ENCODE measurements at regions not wholly inside any gene's neighbourhood (a gene's known extent, or its start where the extent isn't known, plus 50 kb on each side); places are given as distances from the start of the nearest gene placed in this dataset.
"Not testable (repeated sequence)": the region's sequence is repeated elsewhere in the genome, so short reads cannot be mapped to it uniquely, and the experiment has no call there.

DNA sequence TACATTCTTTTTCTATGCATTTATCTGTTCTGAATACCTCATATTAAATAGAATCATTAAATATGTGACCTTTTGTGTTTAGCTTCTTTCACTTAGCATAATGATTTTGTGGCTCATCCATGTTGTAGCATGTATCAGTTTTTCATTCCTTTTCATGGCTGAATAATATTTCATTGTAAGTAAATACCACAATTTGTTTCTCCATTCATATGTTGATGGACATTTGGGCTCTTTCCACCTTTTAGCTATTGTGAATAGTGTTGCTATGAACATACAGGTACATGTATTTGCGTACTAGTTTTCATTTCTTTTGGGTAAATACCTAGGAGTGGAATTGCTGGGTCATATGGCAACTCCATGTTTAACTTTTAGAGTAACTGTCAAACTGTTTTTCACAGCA lies 85.1 kb downstream of the GNL3L start:
- FAIRE-seq: no peak

DNA sequence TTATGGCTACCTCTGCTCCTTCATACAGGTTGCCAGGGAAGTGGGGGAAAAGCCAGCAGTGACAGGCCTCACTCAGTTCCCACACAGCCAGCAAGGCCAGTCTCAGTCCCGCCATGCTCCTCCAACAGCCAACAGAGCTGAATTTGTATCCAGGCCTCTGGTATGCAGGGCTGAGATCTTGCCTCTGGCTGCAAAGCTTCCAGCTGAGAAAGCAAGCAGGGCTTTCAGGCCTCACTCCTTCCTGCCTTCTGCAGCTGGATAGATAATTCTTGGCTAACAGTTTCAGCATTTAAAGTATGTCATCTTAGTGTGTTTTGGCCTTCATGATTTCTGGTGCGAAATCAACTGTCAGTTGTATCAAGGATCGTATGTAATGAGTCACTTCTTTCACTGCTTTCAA lies 103.6 kb downstream of the GNL3L start:
- no peak for FAIRE-seq

DNA sequence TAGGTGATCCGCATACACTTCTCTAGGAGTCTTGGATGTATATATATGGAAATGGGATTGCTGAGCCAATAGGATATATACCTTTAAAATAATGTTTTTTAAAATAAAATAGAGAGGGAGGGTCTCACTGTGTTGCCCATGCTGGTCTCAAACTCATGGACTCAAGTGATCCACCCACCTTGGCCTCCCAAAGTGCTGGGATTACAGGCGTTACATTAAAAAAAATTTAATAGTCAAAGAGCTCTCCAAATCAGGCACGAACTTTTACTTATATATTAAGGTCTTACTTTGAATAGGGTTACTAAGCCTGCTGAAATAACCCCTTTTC lies 109.0 kb downstream of the GNL3L start:
- FAIRE-seq: no peak

DNA sequence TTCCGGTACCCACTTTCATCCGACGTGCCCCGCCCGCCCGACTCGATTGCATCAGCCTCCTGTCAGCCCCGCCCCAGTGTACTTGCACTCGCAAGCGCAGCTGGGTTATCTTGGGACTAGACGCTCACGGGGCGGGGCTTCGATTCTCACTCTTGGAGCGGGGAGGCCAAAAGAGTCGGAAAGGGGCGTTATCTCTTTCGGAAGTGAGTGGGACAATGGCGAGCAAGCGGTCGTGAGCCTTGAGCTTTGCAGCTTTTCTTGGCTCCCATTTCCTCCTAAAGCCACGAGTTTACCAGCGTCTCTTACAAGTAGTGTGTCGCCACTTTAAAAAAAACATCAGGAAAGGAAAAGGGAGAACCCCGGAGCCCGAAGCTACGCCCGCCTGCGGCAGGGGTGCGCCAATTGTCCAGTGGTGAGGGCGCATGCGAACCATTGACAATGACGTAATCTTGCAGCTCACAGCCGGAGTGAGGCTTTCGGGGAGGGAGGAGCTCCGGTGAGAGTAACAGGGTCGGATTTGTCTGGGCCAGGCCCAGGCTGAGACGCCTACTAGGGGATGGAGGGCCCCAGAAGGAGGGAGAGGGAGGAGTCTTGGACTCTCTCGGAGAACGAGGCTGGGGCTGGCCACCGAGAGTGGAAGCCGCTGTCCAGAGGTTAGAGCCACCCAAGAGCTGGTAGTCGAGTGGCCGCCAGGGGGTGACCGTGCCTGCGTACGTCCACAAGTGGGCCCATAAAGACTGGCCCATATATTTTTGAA lies 109.5 kb downstream of the GNL3L start:
- peak; percentile 99 for FAIRE-seq

DNA sequence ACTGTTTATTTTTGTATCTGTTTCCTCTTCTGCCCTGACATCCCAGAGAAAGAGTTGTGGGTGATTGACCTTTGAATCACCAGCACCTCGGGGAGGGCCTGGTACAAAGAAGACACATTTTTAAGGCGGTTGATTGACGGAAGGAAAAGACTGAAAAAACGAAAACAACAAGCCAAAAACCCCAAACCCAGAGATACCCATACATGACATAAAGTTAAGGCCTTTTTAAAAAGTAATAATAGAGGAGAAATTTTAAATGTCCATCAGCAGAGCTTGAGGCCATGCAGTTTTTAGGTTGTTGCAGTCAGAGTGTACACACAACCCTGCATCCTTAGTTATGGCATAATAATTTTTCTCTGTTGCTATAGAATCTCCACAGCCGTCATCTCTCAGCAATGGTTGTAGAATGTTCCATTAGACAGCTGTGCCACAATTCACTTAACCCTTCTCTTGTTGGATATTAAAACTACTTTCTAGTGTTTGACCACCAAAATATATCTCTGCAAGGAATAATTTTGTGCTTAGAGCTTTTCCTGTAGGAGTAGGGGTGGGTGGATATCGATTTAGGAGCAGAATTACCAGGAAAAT lies 110.2 kb downstream of the GNL3L start:
- FAIRE-seq: no peak

DNA sequence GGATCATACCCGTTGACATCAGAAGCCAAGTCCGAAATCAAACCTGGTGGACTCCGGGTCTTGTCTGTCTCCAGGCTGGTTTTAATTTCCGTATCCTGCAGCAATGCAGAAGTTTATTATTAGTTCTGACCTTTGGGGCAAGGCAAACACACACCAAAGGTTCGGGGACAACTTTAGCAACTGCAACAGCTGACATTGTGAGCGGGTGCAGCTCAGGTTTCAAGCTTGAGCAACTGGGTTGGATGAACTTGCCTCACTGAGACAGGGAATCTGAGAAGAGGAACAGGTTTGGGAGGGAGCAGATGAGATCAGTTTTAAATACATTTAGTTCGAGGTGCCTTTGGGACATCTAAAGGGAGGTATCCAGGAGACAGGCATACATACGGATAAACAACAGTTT lies 110.7 kb downstream of the GNL3L start:
- FAIRE-seq: no peak

DNA sequence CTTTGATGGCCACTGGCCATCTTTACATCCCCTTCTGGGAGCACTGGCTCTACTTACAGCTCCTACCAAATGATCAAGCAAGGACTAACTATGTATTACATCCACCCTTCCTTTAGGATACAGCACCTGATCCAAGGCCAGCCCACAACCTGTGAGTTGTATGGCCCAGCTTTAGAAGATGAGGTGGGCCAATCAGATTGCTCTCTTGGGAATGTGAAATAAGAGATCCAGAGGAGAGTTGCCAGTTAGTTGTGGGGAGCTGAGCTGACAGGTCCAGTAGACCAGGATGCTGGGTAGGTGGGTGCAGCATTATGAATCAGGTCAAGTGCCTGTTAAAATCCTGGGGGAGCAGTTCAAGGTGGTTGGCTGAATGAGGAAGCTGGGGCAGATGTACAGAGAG lies 111.5 kb downstream of the GNL3L start:
- no peak for FAIRE-seq

DNA sequence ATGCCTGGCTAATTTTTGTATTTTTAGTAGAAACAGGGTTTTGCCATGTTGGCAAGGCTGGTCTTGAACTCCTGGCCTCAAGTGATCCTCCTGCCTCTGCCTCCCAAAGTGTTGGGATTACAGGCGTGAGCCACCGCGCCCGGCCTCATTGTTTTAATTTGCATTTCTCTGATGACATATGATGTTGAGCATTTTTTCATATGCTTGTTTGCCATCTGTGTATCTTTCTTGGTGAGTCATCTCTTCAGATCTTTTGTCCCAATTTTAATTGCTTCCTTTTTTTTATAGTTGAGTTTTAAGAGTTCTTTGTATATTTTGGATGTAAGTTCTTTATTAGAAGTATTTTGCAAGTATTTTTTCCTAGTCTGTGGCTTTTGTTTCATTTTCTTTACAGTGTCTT lies 117.6 kb downstream of the GNL3L start:
- not testable (repeated sequence) for FAIRE-seq

DNA sequence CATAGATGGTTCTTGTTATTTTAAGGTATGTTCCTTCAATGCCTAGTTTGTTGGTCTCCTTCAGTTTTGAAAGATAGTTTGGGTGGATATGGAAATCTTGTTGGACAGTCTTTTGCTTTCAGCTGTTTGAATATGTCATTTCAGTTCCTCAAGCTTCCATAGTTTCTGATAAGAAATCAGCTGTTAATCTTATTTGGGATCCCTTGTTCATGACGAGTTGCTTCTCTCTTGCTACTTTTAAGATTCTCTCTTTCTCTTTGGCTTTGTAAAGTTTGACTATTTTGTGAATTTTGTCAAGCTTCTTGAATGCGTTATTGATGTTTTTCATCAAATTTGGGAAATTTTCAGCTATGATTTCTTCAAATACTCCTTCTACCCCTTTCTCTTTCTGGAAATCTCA lies 129.5 kb downstream of the GNL3L start:
- FAIRE-seq: no peak

DNA sequence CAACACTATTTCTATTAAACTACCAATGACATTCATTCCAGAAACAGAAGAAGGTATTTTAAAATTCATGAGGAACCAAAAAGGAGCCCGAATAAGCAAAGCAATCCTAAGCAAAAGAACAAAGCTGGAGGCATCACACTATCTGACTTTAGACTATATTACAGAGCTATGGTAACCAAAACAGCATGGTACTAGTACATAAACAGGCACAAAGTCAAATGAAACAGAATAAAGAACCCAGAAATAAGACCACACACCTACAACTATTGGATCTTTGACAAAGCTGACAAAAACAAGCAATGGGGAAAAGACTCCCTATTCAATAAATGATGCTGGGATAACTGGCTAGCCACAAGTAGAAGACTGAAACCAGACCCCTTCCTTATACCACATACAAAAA lies 122.3 kb downstream of the ITIH6 start:
- no peak for FAIRE-seq

DNA sequence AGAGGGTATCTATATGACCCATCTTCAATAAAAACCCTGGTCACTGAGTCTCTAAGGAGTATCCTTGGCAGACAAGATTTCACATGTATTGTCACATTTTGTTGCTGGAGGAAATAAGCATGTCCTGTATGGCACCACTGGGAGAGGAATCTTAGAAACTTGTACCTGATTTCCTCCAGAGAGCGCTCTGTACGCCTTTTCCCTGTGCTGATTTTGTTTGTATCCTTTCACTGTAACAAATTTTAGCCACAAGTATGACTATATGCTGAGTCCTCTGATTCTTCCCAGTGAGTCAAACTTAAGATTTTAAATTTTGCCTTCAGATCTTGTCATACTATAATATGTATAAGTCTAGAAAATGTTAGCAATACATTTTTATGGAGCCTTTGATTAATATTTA lies 102.8 kb downstream of the ITIH6 start:
- FAIRE-seq: no peak

DNA sequence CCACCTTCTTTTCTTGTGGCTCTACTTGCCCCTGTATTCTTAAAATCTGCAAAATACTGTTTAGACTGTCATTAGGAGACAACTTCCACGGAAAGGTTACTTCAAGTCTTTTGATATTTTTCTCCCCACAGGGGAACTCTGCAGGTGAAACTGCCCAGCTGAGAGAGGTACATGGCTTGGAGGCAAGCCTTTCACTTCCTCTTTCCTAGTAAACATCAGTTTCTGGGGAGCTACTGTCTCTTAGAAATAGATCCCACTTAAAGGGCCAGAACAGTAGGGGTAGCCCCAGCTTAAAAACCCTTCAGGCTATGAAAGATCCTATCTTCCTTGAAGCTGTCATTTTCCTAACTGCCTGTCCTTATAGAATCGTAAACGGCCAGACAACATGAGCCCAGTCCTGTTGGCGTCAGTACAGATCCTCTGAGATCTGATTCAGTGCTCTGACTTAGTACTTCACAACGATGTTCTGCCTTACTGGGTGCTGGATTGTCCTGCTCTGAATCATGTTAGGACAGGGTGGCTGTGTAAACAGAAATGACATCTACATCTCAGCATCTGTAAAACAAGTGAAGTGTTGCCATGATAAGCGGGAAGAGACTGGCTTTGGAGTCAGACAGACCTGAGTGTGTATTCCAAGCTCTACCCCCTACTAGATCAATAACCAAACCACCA lies 102.1 kb downstream of the ITIH6 start:
- no peak for FAIRE-seq
